WTC11 (cell line): ENCODE measurements at regions not wholly inside any gene's neighbourhood (a gene's known extent, or its start where the extent isn't known, plus 50 kb on each side); places are given as distances from the start of the nearest gene placed in this dataset.

Experiments used
- AFF4 ChIP-seq: sonication (generic); formaldehyde crosslinking; IDR thresholded peaks from 2 replicates; pipeline ENCODE4 v1.8.1; 2023; ENCODE audit warnings: mild to moderate bottlenecking, missing genetic modification reagents, borderline replicate concordance
- ATF1 ChIP-seq: sonication (generic); formaldehyde crosslinking; IDR thresholded peaks from 2 replicates; pipeline ENCODE4 v1.8.1; 2023; ENCODE audit warnings: mild to moderate bottlenecking, moderate library complexity, missing genetic modification reagents
- CREB1 ChIP-seq: sonication (generic); formaldehyde crosslinking; IDR thresholded peaks from 2 replicates; pipeline ENCODE4 v1.8.0; 2023; ENCODE audit warnings: mild to moderate bottlenecking, missing genetic modification reagents
- GABPB1 ChIP-seq: sonication (generic); formaldehyde crosslinking; IDR thresholded peaks from 2 replicates; pipeline ENCODE4 v1.8.1; 2023; ENCODE audit warnings: mild to moderate bottlenecking, missing genetic modification reagents
- HMGXB4 ChIP-seq: sonication (generic); formaldehyde crosslinking; IDR thresholded peaks from 2 replicates; pipeline ENCODE4 v1.8.1; 2023; ENCODE audit warnings: mild to moderate bottlenecking, moderate library complexity, missing genetic modification reagents
- SMAD3 ChIP-seq: sonication (generic); formaldehyde crosslinking; IDR thresholded peaks from 2 replicates; pipeline ENCODE4 v1.8.0; 2022; ENCODE audit warnings: missing genetic modification reagents, mild to moderate bottlenecking, borderline replicate concordance
- SP1 ChIP-seq: sonication (generic); formaldehyde crosslinking; conservative IDR thresholded peaks from 2 replicates; pipeline ENCODE4 v1.8.1; 2022; ENCODE audit warnings: missing genetic modification reagents
- USF1 ChIP-seq: sonication (generic); formaldehyde crosslinking; IDR thresholded peaks from 2 replicates; pipeline ENCODE4 v1.8.0; 2022; ENCODE audit warnings: mild to moderate bottlenecking, missing genetic modification reagents
- ZNF512 ChIP-seq: sonication (generic); formaldehyde crosslinking; IDR thresholded peaks from 2 replicates; pipeline ENCODE4 v1.8.1; 2022; ENCODE audit warnings: missing genetic modification reagents, borderline replicate concordance
- TF ChIP-seq, protein P1 (sequence below): fragments of 200-600 bp; IDR thresholded peaks from 2 replicates; pipeline ENCODE4 v1.8.0; 2022; ENCODE audit warnings: antibody characterized with exemption
- TF ChIP-seq, protein P2 (sequence below): sonication (generic); formaldehyde crosslinking; IDR thresholded peaks from 2 replicates; pipeline ENCODE4 v1.8.0; 2023; ENCODE audit warnings: missing genetic modification reagents

DNA sequence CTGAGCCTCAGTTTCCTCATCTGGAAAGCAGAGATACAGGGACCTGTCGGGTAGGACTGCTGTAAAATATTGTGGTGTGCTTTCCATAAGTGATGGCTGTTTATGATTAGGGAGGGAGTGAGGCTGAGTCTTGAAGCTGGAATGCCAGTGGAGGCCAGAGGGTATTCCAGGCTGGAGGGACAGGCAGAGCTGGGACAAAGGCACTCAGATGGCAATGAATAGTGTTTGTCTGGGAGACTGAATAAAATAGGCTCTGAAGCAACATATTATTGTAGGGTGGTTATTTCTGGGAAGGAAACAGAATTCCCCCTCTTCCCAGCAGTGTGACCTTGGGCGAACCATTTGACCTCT is 120.7 kb downstream of the INHBB start:
- TF ChIP-seq, protein P1, sequence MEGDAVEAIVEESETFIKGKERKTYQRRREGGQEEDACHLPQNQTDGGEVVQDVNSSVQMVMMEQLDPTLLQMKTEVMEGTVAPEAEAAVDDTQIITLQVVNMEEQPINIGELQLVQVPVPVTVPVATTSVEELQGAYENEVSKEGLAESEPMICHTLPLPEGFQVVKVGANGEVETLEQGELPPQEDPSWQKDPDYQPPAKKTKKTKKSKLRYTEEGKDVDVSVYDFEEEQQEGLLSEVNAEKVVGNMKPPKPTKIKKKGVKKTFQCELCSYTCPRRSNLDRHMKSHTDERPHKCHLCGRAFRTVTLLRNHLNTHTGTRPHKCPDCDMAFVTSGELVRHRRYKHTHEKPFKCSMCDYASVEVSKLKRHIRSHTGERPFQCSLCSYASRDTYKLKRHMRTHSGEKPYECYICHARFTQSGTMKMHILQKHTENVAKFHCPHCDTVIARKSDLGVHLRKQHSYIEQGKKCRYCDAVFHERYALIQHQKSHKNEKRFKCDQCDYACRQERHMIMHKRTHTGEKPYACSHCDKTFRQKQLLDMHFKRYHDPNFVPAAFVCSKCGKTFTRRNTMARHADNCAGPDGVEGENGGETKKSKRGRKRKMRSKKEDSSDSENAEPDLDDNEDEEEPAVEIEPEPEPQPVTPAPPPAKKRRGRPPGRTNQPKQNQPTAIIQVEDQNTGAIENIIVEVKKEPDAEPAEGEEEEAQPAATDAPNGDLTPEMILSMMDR, result no peak
- TF ChIP-seq USF1 (no peak), HMGXB4 (no peak), ZNF512 (CRISPR knock-in tag) (no peak), ATF1 (CRISPR knock-in tag) (no peak), CREB1 (no peak), SP1 (CRISPR knock-in tag) (no peak), AFF4 (CRISPR knock-in tag) (no peak), GABPB1 (CRISPR knock-in tag) (no peak), SMAD3 (CRISPR knock-in tag) (no peak)
- TF ChIP-seq, protein P2, sequence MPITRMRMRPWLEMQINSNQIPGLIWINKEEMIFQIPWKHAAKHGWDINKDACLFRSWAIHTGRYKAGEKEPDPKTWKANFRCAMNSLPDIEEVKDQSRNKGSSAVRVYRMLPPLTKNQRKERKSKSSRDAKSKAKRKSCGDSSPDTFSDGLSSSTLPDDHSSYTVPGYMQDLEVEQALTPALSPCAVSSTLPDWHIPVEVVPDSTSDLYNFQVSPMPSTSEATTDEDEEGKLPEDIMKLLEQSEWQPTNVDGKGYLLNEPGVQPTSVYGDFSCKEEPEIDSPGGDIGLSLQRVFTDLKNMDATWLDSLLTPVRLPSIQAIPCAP (CRISPR knock-in tag), result no peak
